HCT116 (cell line): ENCODE measurements at regions not wholly inside any gene's neighbourhood (a gene's known extent, or its start where the extent isn't known, plus 50 kb on each side); places are given as distances from the start of the nearest gene placed in this dataset.

Source experiments
- ATAC-seq: fragments of 200-7000 bp; cut with Tn5 transposase; 2 replicates; pipeline ENCODE4 v1.9.1; 2020; ENCODE audit warnings: mild to moderate bottlenecking, moderate library complexity
- BruUV-seq: library from RNA; stranded (reverse); fragments of 400-500 nt; replicated peaks from 2 replicates; lab custom pipeline; 2021; lab: Mats Ljungman, UMichigan
- CTCF ChIA-PET: fragments of 300-600 bp; sonication (Branson Sonifier 250); formaldehyde crosslinking; loops from one replicate; lab custom pipeline; 2021; ENCODE audit warnings: antibody characterized with exemption; lab: Charles Lee
- POLR2A ChIA-PET: fragments of 300-600, 350-600 bp; sonication (Branson Sonifier 250); formaldehyde crosslinking; loops from one replicate; lab custom pipeline; 2021; ENCODE audit warnings: antibody characterized with exemption; lab: Charles Lee
- RAD21 ChIA-PET, 2 experiments: fragments of 300-600 bp; sonication (Branson Sonifier 250); formaldehyde crosslinking; loops; one replicate each; lab custom pipeline; 2023; ENCODE audit warnings: low total read pairs in 2 of 2; ENCODE audit not compliant: uncharacterized antibody in 2 of 2, unreplicated experiment in 2 of 2, low non-redundant PET in 1 of 2; lab: Charles Lee
- DNase-seq: peaks from one replicate; pipeline ENCODE4 v3.0.0-alpha.2; 2010; ENCODE audit warnings: low read depth, low spot score
- H2AFZ ChIP-seq: fragments of 200-600 bp; shearing (Covaris generic), sonication (generic); 2 replicates; pipeline ENCODE4 v1.6.1; 2017; ENCODE audit warnings: low read depth, mixed run types, mixed read lengths, antibody characterized with exemption, low read length; ENCODE audit not compliant: poor library complexity, severe bottlenecking
- H3K27ac ChIP-seq: 2 replicates; pipeline ENCODE4 v1.5.1; 2012; ENCODE audit warnings: low read depth, low read length
- H3K27me3 ChIP-seq: fragments of 200-600 bp; sonication (generic); 2 replicates; pipeline ENCODE4 v1.6.1; 2016; ENCODE audit warnings: mixed run types, low read length, mixed read lengths; ENCODE audit not compliant: insufficient read depth
- H3K36me3 ChIP-seq, 2 experiments: fragments of 200-500 bp in 1 of 2; fragments of 200-600 bp in 1 of 2; sonication (Bioruptor generic) in 1 of 2; sonication (generic) in 1 of 2; 2 replicates each; pipeline versions ENCODE4 v1.5.1 to v1.6.1; 2014 to 2016; ENCODE audit warnings: low read length in 2 of 2, inconsistent platforms in 1 of 2, mixed read lengths in 1 of 2, mixed run types in 1 of 2; ENCODE audit not compliant: insufficient read depth in 2 of 2, control insufficient read depth in 1 of 2
- H3K4me1 ChIP-seq, 2 experiments: fragments of 200-600 bp in 1 of 2; sonication (generic) in 1 of 2; 2 replicates each; pipeline versions ENCODE4 v1.5.1 to v1.6.1; 2012 to 2017; ENCODE audit warnings: low read length in 2 of 2, inconsistent platforms in 1 of 2, mild to moderate bottlenecking in 1 of 2, mixed read lengths in 1 of 2, mixed run types in 1 of 2, moderate library complexity in 1 of 2; ENCODE audit not compliant: insufficient read depth in 2 of 2, control insufficient read depth in 1 of 2
- H3K4me2 ChIP-seq: fragments of 200-600 bp; sonication (generic); 2 replicates; pipeline ENCODE4 v1.6.1; 2017; ENCODE audit warnings: mixed run types, low read length, mixed read lengths
- H3K4me3 ChIP-seq, 2 experiments: fragments of 200-600 bp in 1 of 2; sonication (generic) in 1 of 2; replicated peaks in 1 of 2; 2 replicates each; pipeline ENCODE4 v1.5.1; 2011 to 2016; ENCODE audit warnings: low read length in 2 of 2, control low read depth in 1 of 2, low read depth in 1 of 2, mild to moderate bottlenecking in 1 of 2, mixed read lengths in 1 of 2, mixed run types in 1 of 2
- H3K79me2 ChIP-seq: fragments of 200-600 bp; sonication (generic); 2 replicates; pipeline ENCODE4 v1.6.1; 2017; ENCODE audit warnings: mild to moderate bottlenecking, mixed run types, low read length, moderate library complexity, mixed read lengths; ENCODE audit not compliant: insufficient read depth
- H3K9ac ChIP-seq: fragments of 200-600 bp; sonication (generic); 2 replicates; pipeline ENCODE4 v1.6.1; 2016; ENCODE audit warnings: low read length, mixed read lengths
- H3K9me2 ChIP-seq: fragments of 200-600 bp; sonication (generic), shearing (Covaris generic); 2 replicates; pipeline ENCODE4 v1.6.1; 2017; ENCODE audit warnings: mixed run types, mild to moderate bottlenecking, moderate library complexity; ENCODE audit not compliant: insufficient read depth
- H3K9me3 ChIP-seq, 2 experiments: fragments of 200-500 bp in 1 of 2; fragments of 200-600 bp in 1 of 2; sonication (Bioruptor generic) in 1 of 2; sonication (generic) in 1 of 2; 2 replicates each; pipeline ENCODE4 v1.6.1; 2014 to 2017; ENCODE audit warnings: low read length in 2 of 2, mixed read lengths in 2 of 2, inconsistent platforms in 1 of 2, low read depth in 1 of 2, mild to moderate bottlenecking in 1 of 2, mixed run types in 1 of 2, moderate library complexity in 1 of 2; ENCODE audit not compliant: control insufficient read depth in 1 of 2, insufficient read depth in 1 of 2
- H4K20me1 ChIP-seq: fragments of 200-600 bp; sonication (generic), shearing (Covaris generic); 2 replicates; pipeline ENCODE4 v1.6.1; 2017; ENCODE audit warnings: mixed run types, mild to moderate bottlenecking, moderate library complexity; ENCODE audit not compliant: insufficient read depth
- CBX3 ChIP-seq: IDR thresholded peaks from 2 replicates; pipeline ENCODE4 v1.6.1; 2012; ENCODE audit warnings: low read depth
- CEBPB ChIP-seq: IDR thresholded peaks from 2 replicates; pipeline ENCODE4 v1.6.1; 2012; ENCODE audit warnings: low read depth
- EGR1 ChIP-seq: IDR thresholded peaks from 2 replicates; pipeline ENCODE4 v1.6.1; 2012; ENCODE audit warnings: low read depth
- ELF1 ChIP-seq: IDR thresholded peaks from 2 replicates; pipeline ENCODE4 v1.6.1; 2012; ENCODE audit warnings: low read depth, borderline replicate concordance
- EZH2phosphoT487 ChIP-seq: fragments of 200-600 bp; IDR thresholded peaks from 2 replicates; pipeline ENCODE4 v1.6.1; 2018; ENCODE audit warnings: antibody characterized with exemption, borderline replicate concordance
- FOSL1 ChIP-seq: IDR thresholded peaks from 2 replicates; pipeline ENCODE4 v1.6.1; 2012; ENCODE audit warnings: low read depth
- JUND ChIP-seq: IDR thresholded peaks from 2 replicates; pipeline ENCODE4 v1.6.1; 2012
- POLR2AphosphoS5 ChIP-seq: IDR thresholded peaks from 2 replicates; pipeline ENCODE4 v1.6.1; 2011; ENCODE audit warnings: mild to moderate bottlenecking, low read depth, low read length, moderate library complexity
- RAD21 ChIP-seq: IDR thresholded peaks from 2 replicates; pipeline ENCODE4 v1.6.1; 2012; ENCODE audit warnings: low read depth, mild to moderate bottlenecking
- SIN3A ChIP-seq: IDR thresholded peaks from 2 replicates; pipeline ENCODE4 v1.6.1; 2012; ENCODE audit warnings: low read depth
- SP1 ChIP-seq: IDR thresholded peaks from 2 replicates; pipeline ENCODE4 v1.6.1; 2012; ENCODE audit warnings: low read depth
- SRF ChIP-seq: IDR thresholded peaks from 2 replicates; pipeline ENCODE4 v1.6.1; 2012; ENCODE audit warnings: low read depth
- TCF7L2 ChIP-seq: IDR thresholded peaks from 2 replicates; pipeline ENCODE4 v1.7.0; 2011; ENCODE audit warnings: borderline replicate concordance, inconsistent platforms; ENCODE audit not compliant: insufficient read depth, insufficient read length; ENCODE audit errors: extremely low read depth
- YY1 ChIP-seq: IDR thresholded peaks from 2 replicates; pipeline ENCODE4 v1.6.1; 2011; ENCODE audit warnings: low read length, low read depth, moderate library complexity, mild to moderate bottlenecking; ENCODE audit not compliant: insufficient replicate concordance; ENCODE audit errors: extremely low read depth
- ZNF274 ChIP-seq: fragments of 200-500 bp; sonication (Bioruptor generic); IDR thresholded peaks from 2 replicates; pipeline ENCODE4 v1.6.1; 2014; ENCODE audit warnings: mild to moderate bottlenecking, low read depth, low read length, inconsistent platforms
- intact Hi-C: fragments of 100-400 bp; cut with micrococcal nuclease; formaldehyde crosslinking; loops from 2 replicates; pipeline ENCODE4 v1.10.0; 2022
- TF ChIP-seq, protein P1 (sequence below): IDR thresholded peaks from 2 replicates; pipeline ENCODE4 v1.6.1; 2011; ENCODE audit warnings: mild to moderate bottlenecking, low read length, moderate library complexity; ENCODE audit not compliant: insufficient replicate concordance; ENCODE audit errors: extremely low read depth
- TF ChIP-seq, protein P2 (sequence below): IDR thresholded peaks from 2 replicates; pipeline ENCODE4 v1.6.1; 2012
- TF ChIP-seq, protein P3 (sequence below): IDR thresholded peaks from 2 replicates; pipeline ENCODE4 v1.6.1; 2012; ENCODE audit warnings: low read depth
- TF ChIP-seq, protein P4 (sequence below): IDR thresholded peaks from 2 replicates; pipeline ENCODE4 v1.6.1; 2012

DNA sequence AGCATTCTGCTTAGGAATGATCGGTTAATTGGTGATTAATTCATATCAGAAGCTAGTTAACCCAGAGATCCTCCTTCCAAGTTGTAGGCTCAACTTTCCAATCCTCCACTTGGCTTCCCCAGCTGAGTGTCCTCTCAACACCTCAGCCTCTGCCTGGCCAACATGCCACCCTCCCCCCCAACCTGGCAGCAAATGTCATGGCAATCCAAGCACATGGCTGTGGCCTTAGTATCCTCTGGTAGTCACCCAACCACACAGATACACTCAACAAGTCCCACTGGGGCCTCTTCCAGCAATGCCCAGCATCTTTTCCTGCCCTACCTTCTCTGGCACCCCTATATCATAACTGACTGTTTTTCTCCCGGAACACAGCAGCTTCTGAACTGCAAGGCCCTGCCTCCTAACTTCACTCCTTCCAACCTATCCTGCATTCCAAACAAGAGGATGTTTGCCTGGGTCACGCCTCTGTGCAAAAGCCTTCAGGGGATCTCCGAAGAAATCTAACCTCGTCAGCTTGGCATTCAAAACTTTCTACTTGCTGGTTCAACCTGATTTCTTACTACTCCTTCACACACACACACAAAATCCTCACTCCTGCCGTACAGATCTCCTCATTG, 195.0 kb downstream of the CYP26B1 start:
- no peak for DNase-seq
- Histone ChIP-seq H3K27me3 (no peaks in the 10 kb centered on the region), H4K20me1 (no peaks in the 10 kb centered on the region), H3K4me3 (no peak overlapping the region), H3K4me2 (no peak overlapping the region), H3K27ac (no peak overlapping the region), H3K9me2 (no peaks in the 10 kb centered on the region), H3K9me3 (no peaks in the 10 kb centered on the region), H3K9ac (no peak overlapping the region), H3K36me3 (no peaks in the 10 kb centered on the region), H3K4me1 (peaks cover 0 to 3% of the 10 kb centered on the region in 2 experiments; a peak in 1 of 4 replicates), H2AFZ (no peak overlapping the region), H3K79me2 (no peaks in the 10 kb centered on the region)
- TF ChIP-seq SP1 (no peak), EGR1 (no peak), TCF7L2 (no peak), POLR2AphosphoS5 (no peak), CBX3 (no peak), SRF (no peak), ZNF274 (no peak), YY1 (no peak), FOSL1 (no peak), SIN3A (no peak), JUND (no peak), RAD21 (no peak), EZH2phosphoT487 (no peak), ELF1 (no peak), CEBPB (no peak)
- TF ChIP-seq, protein P1, sequence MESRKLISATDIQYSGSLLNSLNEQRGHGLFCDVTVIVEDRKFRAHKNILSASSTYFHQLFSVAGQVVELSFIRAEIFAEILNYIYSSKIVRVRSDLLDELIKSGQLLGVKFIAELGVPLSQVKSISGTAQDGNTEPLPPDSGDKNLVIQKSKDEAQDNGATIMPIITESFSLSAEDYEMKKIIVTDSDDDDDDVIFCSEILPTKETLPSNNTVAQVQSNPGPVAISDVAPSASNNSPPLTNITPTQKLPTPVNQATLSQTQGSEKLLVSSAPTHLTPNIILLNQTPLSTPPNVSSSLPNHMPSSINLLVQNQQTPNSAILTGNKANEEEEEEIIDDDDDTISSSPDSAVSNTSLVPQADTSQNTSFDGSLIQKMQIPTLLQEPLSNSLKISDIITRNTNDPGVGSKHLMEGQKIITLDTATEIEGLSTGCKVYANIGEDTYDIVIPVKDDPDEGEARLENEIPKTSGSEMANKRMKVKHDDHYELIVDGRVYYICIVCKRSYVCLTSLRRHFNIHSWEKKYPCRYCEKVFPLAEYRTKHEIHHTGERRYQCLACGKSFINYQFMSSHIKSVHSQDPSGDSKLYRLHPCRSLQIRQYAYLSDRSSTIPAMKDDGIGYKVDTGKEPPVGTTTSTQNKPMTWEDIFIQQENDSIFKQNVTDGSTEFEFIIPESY, result no peak
- TF ChIP-seq, protein P2, sequence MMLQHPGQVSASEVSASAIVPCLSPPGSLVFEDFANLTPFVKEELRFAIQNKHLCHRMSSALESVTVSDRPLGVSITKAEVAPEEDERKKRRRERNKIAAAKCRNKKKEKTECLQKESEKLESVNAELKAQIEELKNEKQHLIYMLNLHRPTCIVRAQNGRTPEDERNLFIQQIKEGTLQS, result no peak
- TF ChIP-seq, protein P3, sequence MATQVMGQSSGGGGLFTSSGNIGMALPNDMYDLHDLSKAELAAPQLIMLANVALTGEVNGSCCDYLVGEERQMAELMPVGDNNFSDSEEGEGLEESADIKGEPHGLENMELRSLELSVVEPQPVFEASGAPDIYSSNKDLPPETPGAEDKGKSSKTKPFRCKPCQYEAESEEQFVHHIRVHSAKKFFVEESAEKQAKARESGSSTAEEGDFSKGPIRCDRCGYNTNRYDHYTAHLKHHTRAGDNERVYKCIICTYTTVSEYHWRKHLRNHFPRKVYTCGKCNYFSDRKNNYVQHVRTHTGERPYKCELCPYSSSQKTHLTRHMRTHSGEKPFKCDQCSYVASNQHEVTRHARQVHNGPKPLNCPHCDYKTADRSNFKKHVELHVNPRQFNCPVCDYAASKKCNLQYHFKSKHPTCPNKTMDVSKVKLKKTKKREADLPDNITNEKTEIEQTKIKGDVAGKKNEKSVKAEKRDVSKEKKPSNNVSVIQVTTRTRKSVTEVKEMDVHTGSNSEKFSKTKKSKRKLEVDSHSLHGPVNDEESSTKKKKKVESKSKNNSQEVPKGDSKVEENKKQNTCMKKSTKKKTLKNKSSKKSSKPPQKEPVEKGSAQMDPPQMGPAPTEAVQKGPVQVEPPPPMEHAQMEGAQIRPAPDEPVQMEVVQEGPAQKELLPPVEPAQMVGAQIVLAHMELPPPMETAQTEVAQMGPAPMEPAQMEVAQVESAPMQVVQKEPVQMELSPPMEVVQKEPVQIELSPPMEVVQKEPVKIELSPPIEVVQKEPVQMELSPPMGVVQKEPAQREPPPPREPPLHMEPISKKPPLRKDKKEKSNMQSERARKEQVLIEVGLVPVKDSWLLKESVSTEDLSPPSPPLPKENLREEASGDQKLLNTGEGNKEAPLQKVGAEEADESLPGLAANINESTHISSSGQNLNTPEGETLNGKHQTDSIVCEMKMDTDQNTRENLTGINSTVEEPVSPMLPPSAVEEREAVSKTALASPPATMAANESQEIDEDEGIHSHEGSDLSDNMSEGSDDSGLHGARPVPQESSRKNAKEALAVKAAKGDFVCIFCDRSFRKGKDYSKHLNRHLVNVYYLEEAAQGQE, result no peak
- TF ChIP-seq, protein P4, sequence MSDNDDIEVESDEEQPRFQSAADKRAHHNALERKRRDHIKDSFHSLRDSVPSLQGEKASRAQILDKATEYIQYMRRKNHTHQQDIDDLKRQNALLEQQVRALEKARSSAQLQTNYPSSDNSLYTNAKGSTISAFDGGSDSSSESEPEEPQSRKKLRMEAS, result no peak
- ChIA-PET RAD21 (no interaction called here), CTCF (interaction anchor here (3.1 kb wide), 1 partner anchor 29 kb away, joined by 9 read pairs; no protein-coding TSS in a partner anchor), POLR2A (no interaction called here)
- ATAC-seq, result no peak
- BruUV-seq, result no TSS peak
- intact Hi-C loops, result no loop called here
